C4-2B (cell line): ENCODE measurements at regions not wholly inside any gene's neighbourhood (a gene's known extent, or its start where the extent isn't known, plus 50 kb on each side); places are given as distances from the start of the nearest gene placed in this dataset.
A peak's percentile ranks its signal among the peaks of the same experiment; 100 is the strongest.

Experiments used
- H3K27ac ChIP-seq: fragments of 450-650 bp; 2 replicates; pipeline ENCODE4 v1.5.1; 2017
- ZFX ChIP-seq: fragments of 450-650 bp; IDR thresholded peaks from 2 replicates; pipeline ENCODE4 v1.6.1; 2017
- TF ChIP-seq, protein P1 (sequence below): fragments of 450-650 bp; conservative IDR thresholded peaks from 2 replicates; pipeline ENCODE4 v1.5.1; 2017; ENCODE audit warnings: mild to moderate bottlenecking

DNA sequence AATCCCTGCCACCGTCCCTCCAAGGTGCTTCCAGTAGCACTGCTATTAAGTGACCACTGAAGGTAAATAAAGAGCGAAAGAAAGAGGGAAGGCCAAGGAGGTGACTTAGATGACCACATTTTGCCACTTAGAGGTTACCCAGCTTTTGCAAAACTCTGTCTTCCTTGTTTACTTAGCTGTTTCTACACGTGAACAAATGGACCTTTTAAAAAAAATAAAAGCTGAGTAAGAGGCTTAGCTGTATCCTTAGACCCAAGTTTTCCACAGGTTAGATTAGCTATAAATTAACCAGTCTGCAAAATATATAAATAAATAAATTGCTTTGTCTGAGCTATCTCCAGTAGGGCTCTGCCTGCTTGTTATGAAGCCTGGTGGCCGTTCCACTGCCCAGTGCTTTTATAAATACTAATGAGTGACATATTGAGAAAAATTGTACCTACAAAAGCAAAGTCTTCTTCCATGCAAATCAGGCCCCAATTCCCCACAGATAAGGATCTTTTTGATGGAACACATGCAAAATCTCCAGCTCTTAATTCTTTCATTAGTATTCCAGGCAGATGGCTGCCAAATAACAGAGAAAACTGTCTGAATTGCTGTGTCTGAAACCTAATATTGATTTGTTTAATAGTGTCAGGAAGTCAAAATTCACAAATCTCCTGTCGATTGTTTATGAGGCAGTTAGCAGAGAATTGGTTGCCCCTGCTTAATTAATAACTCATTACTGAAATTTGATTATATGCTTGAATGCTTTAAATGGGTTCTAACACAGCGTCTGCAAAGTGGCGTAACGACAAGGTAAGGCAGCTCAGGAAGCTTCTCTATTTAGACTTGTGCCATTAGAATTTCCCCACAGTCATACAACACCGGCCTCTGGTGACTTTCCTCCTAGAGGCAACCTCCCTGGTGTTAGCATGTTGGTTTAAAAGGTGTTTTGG, 176.7 kb downstream of the EMX2 start:
- no peak overlapping the region for H3K27ac ChIP-seq
- no peak for TF ChIP-seq ZFX
- TF ChIP-seq, protein P1, sequence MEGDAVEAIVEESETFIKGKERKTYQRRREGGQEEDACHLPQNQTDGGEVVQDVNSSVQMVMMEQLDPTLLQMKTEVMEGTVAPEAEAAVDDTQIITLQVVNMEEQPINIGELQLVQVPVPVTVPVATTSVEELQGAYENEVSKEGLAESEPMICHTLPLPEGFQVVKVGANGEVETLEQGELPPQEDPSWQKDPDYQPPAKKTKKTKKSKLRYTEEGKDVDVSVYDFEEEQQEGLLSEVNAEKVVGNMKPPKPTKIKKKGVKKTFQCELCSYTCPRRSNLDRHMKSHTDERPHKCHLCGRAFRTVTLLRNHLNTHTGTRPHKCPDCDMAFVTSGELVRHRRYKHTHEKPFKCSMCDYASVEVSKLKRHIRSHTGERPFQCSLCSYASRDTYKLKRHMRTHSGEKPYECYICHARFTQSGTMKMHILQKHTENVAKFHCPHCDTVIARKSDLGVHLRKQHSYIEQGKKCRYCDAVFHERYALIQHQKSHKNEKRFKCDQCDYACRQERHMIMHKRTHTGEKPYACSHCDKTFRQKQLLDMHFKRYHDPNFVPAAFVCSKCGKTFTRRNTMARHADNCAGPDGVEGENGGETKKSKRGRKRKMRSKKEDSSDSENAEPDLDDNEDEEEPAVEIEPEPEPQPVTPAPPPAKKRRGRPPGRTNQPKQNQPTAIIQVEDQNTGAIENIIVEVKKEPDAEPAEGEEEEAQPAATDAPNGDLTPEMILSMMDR, result no peak

DNA sequence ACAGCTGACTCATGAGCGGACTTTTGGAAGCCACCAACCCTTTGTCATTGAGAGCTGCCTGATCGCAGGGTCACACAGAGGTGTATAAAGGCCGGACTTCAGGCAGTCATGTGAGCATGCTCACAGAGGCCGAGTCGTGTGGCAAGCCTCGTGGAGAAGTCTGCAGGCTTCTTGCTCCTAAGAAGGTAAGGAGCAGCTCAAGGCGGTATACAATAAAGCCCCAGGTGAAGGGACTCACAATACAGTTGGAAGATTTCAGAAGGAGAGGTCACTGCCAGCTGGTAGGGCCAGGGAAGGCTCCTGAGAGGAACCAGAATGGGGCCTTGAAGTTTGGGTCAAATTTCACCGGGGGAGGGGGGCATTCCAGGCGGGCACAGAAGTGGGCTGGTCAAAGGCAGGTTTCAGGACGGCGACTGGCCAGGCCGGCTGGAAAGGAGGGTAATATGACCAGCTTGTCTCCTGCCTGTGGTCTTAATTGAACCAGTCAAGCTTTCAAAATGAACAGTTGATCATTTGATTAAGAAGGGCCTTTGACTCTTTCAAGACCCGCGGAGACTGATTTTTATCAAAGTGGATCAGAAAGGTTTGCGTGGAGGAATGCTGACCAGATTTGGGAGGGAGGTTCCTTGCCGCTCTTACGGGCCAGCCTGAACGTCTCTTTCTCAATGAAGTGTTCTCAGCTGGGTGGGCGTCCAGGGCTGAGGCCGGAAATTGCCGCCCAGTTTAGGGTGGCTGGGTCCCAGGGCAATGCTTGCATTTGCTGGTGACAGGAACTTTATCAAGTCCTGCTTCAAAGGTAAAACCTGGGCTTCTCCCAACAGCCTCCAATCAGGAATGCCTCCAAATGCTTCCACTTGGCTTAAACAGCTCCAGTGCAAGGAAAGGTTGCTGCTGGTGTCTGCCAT, 178.6 kb downstream of the EMX2 start:
- TF ChIP-seq, protein P1, result no peak
- H3K27ac ChIP-seq, result no peak overlapping the region

DNA sequence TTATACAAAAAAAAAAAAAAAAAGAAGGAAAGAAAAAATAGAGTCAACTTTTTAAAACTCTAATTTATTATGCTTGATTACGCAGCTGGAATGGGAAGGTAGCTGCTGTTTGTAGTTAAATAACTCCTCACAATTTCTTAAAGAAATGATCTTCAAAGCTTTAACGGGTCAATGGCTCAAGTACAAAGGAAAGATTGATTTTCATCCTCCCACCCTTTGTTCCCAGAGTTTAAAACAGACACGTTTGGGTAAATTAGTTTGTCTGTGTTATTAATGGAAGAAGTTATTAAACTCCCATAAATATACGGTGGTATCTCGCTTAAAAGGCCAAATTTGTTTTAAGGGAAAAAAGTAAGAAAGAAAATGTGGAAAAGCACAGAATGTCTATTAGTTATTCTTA, 179.3 kb downstream of the EMX2 start:
- no peak for TF ChIP-seq ZFX
- TF ChIP-seq, protein P1, result no peak

DNA sequence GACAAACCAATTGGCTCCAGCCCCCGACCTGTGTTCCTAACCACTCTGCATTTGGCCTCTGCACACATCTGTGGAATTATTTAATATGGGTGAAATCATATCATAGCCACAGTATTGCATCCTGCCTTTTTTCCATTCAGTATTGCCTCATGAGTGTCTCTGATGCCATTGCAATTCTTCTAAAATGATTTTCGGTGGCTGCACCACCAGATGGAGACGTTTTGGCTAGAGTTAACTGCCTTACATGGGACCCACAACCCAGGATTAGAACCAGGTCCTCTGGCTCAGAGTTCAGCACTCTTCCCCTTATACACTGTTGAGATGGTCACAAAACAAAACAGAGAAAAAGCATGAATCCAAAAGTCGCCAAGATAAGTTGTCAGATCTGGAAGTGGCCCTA, 180.8 kb downstream of the EMX2 start:
- TF ChIP-seq, protein P1, result peak; percentile 25
- TF ChIP-seq ZFX, result no peak
- no peak overlapping the region for H3K27ac ChIP-seq

More for the DNA sequence above, 179.3 kb downstream of the EMX2 start:
- H3K27ac ChIP-seq, result no peak overlapping the region

DNA sequence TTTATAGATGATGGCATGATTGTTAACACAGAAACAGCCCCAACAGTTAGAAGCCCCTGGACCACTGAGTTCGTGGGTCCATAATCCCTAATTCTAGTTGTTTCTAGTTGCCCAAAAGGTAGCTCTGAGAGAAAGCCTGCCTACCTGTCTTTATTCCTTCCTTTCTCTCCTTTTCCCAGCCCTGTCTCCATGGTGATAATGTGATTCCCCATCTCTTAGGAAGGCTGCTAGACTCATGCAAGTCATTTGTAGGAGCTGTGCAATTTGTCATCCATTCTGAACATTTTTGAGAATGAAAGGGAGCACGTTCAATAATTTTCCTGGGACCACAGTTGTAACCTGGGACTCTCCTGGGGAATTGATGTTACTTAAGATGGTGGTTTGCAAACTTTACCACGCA, 183.4 kb downstream of the EMX2 start:
- no peak for TF ChIP-seq ZFX
- TF ChIP-seq, protein P1, result no peak

DNA sequence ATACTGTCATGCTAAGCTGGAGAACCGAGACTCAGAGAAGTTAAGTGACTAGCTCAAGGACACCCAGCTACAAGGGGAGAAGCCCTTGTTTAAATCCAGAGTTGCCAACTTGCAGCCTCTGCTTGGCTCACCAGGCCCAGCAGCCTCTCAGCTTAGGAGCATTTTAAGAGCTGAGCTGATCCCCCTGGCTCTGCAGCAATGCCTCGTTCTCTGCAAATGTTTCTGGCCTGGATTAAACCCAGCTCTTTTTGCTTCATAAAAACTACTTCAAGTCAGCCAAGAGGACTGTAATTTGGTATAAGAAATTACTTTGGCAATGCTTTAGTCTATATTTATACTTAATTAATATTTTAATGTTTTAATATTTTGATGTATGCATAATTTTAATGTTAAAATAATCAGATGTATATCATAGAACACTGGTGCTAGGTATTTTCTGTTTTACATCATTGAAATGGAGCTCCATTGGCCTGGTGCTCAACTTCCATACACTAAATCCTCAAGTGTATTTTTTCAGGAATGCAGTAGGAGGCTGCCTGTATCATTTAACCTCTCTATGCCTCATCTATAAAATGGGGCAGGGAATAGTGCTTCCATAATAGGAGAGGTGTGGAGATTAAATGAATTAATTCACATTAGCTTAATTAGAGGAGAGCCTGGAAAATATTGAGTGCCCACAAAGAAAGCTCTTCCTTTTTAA, 184.2 kb downstream of the EMX2 start:
- TF ChIP-seq, protein P1, result no peak
- TF ChIP-seq ZFX, result no peak
- H3K27ac ChIP-seq, result no peak overlapping the region

More for the DNA sequence above, 183.4 kb downstream of the EMX2 start:
- no peak overlapping the region for H3K27ac ChIP-seq
